Upper lobe of left lung (tissue), 6 donors: ENCODE measurements at regions not wholly inside any gene's neighbourhood (a gene's known extent, or its start where the extent isn't known, plus 50 kb on each side); places are given as distances from the start of the nearest gene placed in this dataset.

Experiments used
- ATAC-seq, 2 donors: fragments of 200-7000 bp; cut with Tn5 transposase; one replicate each; pipeline ENCODE4 v1.9.1; 2022; ENCODE audit warnings: mild to moderate bottlenecking in 2 of 2, moderate library complexity in 2 of 2; ENCODE audit not compliant: low FRiP score in 2 of 2
- DNase-seq, 2 donors: peaks; one replicate each; pipeline ENCODE4 v3.0.0-alpha.2; 2019 to 2020
- H3K27ac ChIP-seq, 4 donors: fragments of 200-600 bp; sonication (generic); one replicate each; pipeline ENCODE4 v1.5.1; 2016 to 2019
- H3K27me3 ChIP-seq, 4 donors: fragments of 200-600 bp; sonication (generic); one replicate each; pipeline ENCODE4 v1.5.1; 2017 to 2019
- H3K36me3 ChIP-seq, 4 donors: fragments of 200-600 bp; sonication (generic); one replicate each; pipeline ENCODE4 v1.5.1; 2016 to 2019
- H3K4me1 ChIP-seq, 4 donors: fragments of 200-600 bp; sonication (generic); one replicate each; pipeline ENCODE4 v1.5.1; 2018 to 2019
- H3K4me3 ChIP-seq, 4 donors: fragments of 200-600 bp; sonication (generic); one replicate each; pipeline ENCODE4 v1.5.1; 2017 to 2019; ENCODE audit warnings: mild to moderate bottlenecking in 2 of 4, moderate library complexity in 1 of 4
- H3K9me3 ChIP-seq, 4 donors: fragments of 200-600 bp; sonication (generic); one replicate each; pipeline ENCODE4 v1.5.1; 2018 to 2019
- CTCF ChIP-seq, 6 experiments: fragments of 450-650 bp in 4 of 6; fragments of 200-600 bp in 2 of 6; sonication (generic) in 2 of 6; IDR thresholded peaks; one replicate each; pipeline ENCODE4 v1.5.1; 2016 to 2019; ENCODE audit warnings: antibody characterized with exemption in 6 of 6
- EP300 ChIP-seq, 4 donors: sonication (generic); formaldehyde crosslinking; IDR thresholded peaks; one replicate each; pipeline ENCODE4 v1.5.1; 2017; ENCODE audit warnings: antibody characterized with exemption in 4 of 4, control low read depth in 2 of 4
- POLR2A ChIP-seq, 4 donors: fragments of 450-650 bp; IDR thresholded peaks; one replicate each; pipeline ENCODE4 v1.5.1; 2016 to 2017; ENCODE audit warnings: antibody characterized with exemption in 4 of 4, mild to moderate bottlenecking in 2 of 4
- POLR2AphosphoS5 ChIP-seq, 2 donors: sonication (generic); formaldehyde crosslinking; IDR thresholded peaks; one replicate each; pipeline ENCODE4 v1.5.1; 2017; ENCODE audit warnings: antibody characterized with exemption in 2 of 2
- WGBS, 2 donors: methylation state at CpG; one replicate each; pipeline ENCODE4 v1.1.5; 2017 to 2018; 5-methylcytosine and 5-hydroxymethylcytosine counted together
- donor health status: DM: no; HTN: no; CAD: no; lungs with moderate emphysema.
- donor health status: DM: no; HTN: yes; CAD: no; lungs with severe emphysema.

- TF ChIP-seq POLR2AphosphoS5 (IDR thresholded peaks at IDR 0.05) (no peak), CTCF (IDR thresholded peaks at IDR 0.05) (no peak), POLR2A (IDR thresholded peaks at IDR 0.05) (no peak), EP300 (IDR thresholded peaks at IDR 0.05) (no peak)
- Histone ChIP-seq H3K4me1 (no peaks in the 10 kb centered on the region), H3K27ac (no peak overlapping the region), H3K9me3 (no peaks in the 10 kb centered on the region), H3K27me3 (no peaks in the 10 kb centered on the region), H3K36me3 (no peaks in the 10 kb centered on the region), H3K4me3 (no peak overlapping the region)
- ATAC-seq: no peak
- 81 to 83% methylated on average over 4 of the region's 4 CpGs for WGBS, 2 donors
- DNase-seq: no peak
These were observed 73.4 kb upstream of the NRSN1 start for GRCh38 chr6:24052590-24052961.

- H3K4me3 ChIP-seq: no peak overlapping the region
- no peaks in the 10 kb centered on the region for H3K9me3 ChIP-seq
- WGBS, 2 donors: 29 to 50% methylated on average over 1 of the region's 1 CpG
- H3K27ac ChIP-seq: no peak overlapping the region
- TF ChIP-seq EP300 (IDR thresholded peaks at IDR 0.05) (no peak), POLR2AphosphoS5 (IDR thresholded peaks at IDR 0.05) (no peak), CTCF (IDR thresholded peaks at IDR 0.05) (no peak), POLR2A (IDR thresholded peaks at IDR 0.05) (no peak)
- DNase-seq (no peak), ATAC-seq (no peak)
- H3K27me3 ChIP-seq: no peaks in the 10 kb centered on the region
- no peaks in the 10 kb centered on the region for H3K4me1 ChIP-seq
- H3K36me3 ChIP-seq: no peaks in the 10 kb centered on the region
These were observed 73.0 kb upstream of the NRSN1 start for GRCh38 chr6:24053057-24053456.

GRCh38 chr6:24054388-24054787 is 71.6 kb upstream of the NRSN1 start:
- Histone ChIP-seq H3K9me3 (no peaks in the 10 kb centered on the region), H3K36me3 (no peaks in the 10 kb centered on the region), H3K27ac (no peak overlapping the region), H3K27me3 (no peaks in the 10 kb centered on the region), H3K4me1 (no peaks in the 10 kb centered on the region), H3K4me3 (no peak overlapping the region)
- no peak for TF ChIP-seq EP300 (IDR thresholded peaks at IDR 0.05)
- no peak for TF ChIP-seq POLR2AphosphoS5 (IDR thresholded peaks at IDR 0.05)
- TF ChIP-seq CTCF (IDR thresholded peaks at IDR 0.05): no peak
- TF ChIP-seq POLR2A (IDR thresholded peaks at IDR 0.05): no peak
- no peak for ATAC-seq
- WGBS, 2 donors: 85 to 87% methylated on average over 3 of the region's 3 CpGs
- no peak for DNase-seq

GRCh38 chr6:24056567-24056966 is 69.4 kb upstream of the NRSN1 start:
- 93 to 97% methylated on average over 4 of the region's 4 CpGs for WGBS, 2 donors
- Histone ChIP-seq H3K27me3 (no peaks in the 10 kb centered on the region), H3K27ac (no peak overlapping the region), H3K4me3 (no peak overlapping the region), H3K36me3 (no peaks in the 10 kb centered on the region), H3K9me3 (no peaks in the 10 kb centered on the region), H3K4me1 (no peaks in the 10 kb centered on the region)
- no peak for DNase-seq
- TF ChIP-seq POLR2AphosphoS5 (IDR thresholded peaks at IDR 0.05) (no peak), CTCF (IDR thresholded peaks at IDR 0.05) (no peak), EP300 (IDR thresholded peaks at IDR 0.05) (no peak), POLR2A (IDR thresholded peaks at IDR 0.05) (no peak)
- ATAC-seq: no peak

GRCh38 chr6:24057030-24057429 is 69.0 kb upstream of the NRSN1 start:
- H3K4me3 ChIP-seq: no peak overlapping the region
- WGBS, 2 donors: 87 to 88% methylated on average over 3 of the region's 3 CpGs

More at GRCh38 chr6:24057030-24057429, 69.0 kb upstream of the NRSN1 start:
- Histone ChIP-seq H3K4me1 (no peaks in the 10 kb centered on the region), H3K27ac (no peak overlapping the region), H3K9me3 (no peaks in the 10 kb centered on the region), H3K36me3 (no peaks in the 10 kb centered on the region), H3K27me3 (no peaks in the 10 kb centered on the region)
- TF ChIP-seq POLR2AphosphoS5 (IDR thresholded peaks at IDR 0.05) (no peak), EP300 (IDR thresholded peaks at IDR 0.05) (no peak), POLR2A (IDR thresholded peaks at IDR 0.05) (no peak), CTCF (IDR thresholded peaks at IDR 0.05) (no peak)
- ATAC-seq (no peak), DNase-seq (no peak)
